ENCODE measurements at regions not wholly inside any gene's neighbourhood (a gene's known extent, or its start where the extent isn't known, plus 50 kb on each side); places are given as distances from the start of the nearest gene placed in this dataset.

DNA sequence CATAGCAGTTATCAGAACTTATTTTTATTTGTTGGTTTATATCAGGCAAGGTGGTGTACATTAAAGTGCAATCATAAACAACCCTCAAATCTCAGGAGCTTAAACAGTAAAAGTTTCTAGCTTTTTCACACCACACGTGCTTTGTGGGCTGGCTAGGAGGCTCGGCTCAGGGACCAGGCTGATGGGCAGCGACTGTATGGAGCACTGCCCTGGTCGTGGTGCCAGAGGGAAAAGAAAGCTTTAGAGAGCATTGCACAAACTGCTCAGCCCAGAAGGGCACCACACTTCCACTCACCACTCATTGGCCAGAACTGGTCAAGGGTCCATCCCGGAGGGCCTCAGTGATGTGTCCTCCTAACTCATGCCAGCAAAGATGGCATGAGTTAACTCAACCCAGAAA, 123.2 kb downstream of the AQP9 start:
- TF ChIP-seq CTCF (IDR thresholded peaks at IDR 0.05) (no peak), EZH2 (IDR thresholded peaks at IDR 0.05; ENCODE audit: borderline replicate concordance, insufficient read depth, low read depth, low read length, poor library complexity, severe bottlenecking) (no peak)

Data from B cell (primary cell).